ENCODE measurements at regions not wholly inside any gene's neighbourhood (a gene's known extent, or its start where the extent isn't known, plus 50 kb on each side); places are given as distances from the start of the nearest gene placed in this dataset.

DNA sequence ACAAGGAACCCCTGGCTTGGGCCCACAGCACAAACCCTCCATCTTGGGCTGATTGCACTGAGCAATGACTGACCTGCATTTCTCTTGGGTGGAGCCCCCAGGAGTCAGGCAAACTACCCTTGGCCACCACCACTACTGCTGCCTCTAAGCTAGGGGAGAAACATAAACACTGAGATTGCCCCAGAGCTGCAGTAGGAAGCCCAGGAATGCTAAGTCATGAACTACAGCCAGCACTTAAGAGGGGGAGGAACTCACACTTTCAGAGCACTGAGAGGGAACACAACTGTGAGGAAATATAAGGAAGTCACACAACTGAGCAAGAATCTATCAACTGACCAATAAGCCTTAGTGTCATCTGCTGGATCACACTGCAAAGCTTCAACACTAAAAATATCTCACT lies 111.6 kb upstream of the PPP3CA start:
- TF ChIP-seq POLR2AphosphoS5 (IDR thresholded peaks at IDR 0.05; ENCODE audit: insufficient read depth in 1 of 2, low read depth in 1 of 2) (no peak), POLR2A (IDR thresholded peaks at IDR 0.05) (no peak)
- TF ChIP-seq, protein P1, sequence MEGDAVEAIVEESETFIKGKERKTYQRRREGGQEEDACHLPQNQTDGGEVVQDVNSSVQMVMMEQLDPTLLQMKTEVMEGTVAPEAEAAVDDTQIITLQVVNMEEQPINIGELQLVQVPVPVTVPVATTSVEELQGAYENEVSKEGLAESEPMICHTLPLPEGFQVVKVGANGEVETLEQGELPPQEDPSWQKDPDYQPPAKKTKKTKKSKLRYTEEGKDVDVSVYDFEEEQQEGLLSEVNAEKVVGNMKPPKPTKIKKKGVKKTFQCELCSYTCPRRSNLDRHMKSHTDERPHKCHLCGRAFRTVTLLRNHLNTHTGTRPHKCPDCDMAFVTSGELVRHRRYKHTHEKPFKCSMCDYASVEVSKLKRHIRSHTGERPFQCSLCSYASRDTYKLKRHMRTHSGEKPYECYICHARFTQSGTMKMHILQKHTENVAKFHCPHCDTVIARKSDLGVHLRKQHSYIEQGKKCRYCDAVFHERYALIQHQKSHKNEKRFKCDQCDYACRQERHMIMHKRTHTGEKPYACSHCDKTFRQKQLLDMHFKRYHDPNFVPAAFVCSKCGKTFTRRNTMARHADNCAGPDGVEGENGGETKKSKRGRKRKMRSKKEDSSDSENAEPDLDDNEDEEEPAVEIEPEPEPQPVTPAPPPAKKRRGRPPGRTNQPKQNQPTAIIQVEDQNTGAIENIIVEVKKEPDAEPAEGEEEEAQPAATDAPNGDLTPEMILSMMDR (IDR thresholded peaks at IDR 0.05), result no peak
- H3K36me3 ChIP-seq, result no peaks in the 10 kb centered on the region
- H3K9me3 ChIP-seq, result no peaks in the 10 kb centered on the region
- H3K27me3 ChIP-seq, result no peaks in the 10 kb centered on the region
- no peaks in the 10 kb centered on the region for H3K4me1 ChIP-seq
- intact Hi-C loops (cut with DNase I), result no loop called here
- no peak overlapping the region for H3K4me3 ChIP-seq
- no peak overlapping the region for H3K27ac ChIP-seq
- DNase-seq (ENCODE audit: extremely low spot score in 2 of 2), result no peak

DNA sequence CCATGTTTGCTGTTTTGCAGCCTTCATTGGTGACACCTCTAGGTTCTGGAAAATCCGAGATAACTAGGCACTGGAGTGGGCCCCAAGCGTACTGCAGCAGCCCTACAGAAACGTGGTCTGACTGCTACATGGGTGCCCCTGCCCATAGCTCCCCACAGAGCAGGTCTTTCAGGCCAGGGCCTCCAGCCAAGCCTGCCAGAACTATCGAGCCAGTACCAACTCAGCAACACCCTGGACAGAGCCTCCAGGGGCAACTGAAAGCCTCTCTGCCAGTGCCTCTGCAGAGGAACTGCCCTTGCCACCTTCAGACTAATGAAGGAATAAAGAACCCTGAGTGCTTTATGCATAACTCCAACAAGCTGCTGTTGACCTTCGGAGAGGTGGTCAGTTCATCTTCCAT lies 111.1 kb upstream of the PPP3CA start:
- H3K36me3 ChIP-seq, result no peaks in the 10 kb centered on the region
- H3K9me3 ChIP-seq, result no peaks in the 10 kb centered on the region
- intact Hi-C loops (cut with DNase I), result no loop called here
- H3K4me1 ChIP-seq, result no peaks in the 10 kb centered on the region
- no peaks in the 10 kb centered on the region for H3K27me3 ChIP-seq
- no peak overlapping the region for H3K27ac ChIP-seq
- no peak for DNase-seq (ENCODE audit: extremely low spot score in 2 of 2)
- TF ChIP-seq, protein P1 (IDR thresholded peaks at IDR 0.05), result no peak
- TF ChIP-seq POLR2AphosphoS5 (IDR thresholded peaks at IDR 0.05; ENCODE audit: insufficient read depth in 1 of 2, low read depth in 1 of 2), result no peak
- no peak for TF ChIP-seq POLR2A (IDR thresholded peaks at IDR 0.05)
- H3K4me3 ChIP-seq, result no peak overlapping the region

DNA sequence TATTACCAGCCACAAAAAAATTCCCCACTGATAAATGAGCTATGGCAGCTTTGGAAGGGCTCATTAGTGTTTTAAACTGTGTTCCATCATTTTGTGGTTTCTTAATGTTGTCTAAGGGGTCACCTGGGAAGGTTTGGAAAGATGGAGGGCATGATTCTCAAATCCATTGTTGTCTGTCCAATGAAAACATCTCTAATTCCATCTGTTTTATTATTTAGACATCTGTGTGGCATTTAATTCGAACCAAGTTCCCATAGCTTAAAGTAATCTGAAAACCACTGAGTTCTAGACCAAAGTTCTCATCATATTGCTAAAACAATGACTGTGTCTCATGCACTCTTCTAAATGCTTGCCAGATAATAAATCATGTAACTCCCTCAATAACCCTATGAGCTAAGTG lies 103.8 kb upstream of the PPP3CA start:
- Histone ChIP-seq H3K27ac (no peak overlapping the region), H3K27me3 (no peaks in the 10 kb centered on the region), H3K4me3 (no peak overlapping the region), H3K36me3 (no peaks in the 10 kb centered on the region), H3K4me1 (no peaks in the 10 kb centered on the region), H3K9me3 (no peaks in the 10 kb centered on the region)
- intact Hi-C loops (cut with DNase I), result no loop called here
- TF ChIP-seq, protein P1 (IDR thresholded peaks at IDR 0.05), result no peak
- TF ChIP-seq POLR2AphosphoS5 (IDR thresholded peaks at IDR 0.05; ENCODE audit: insufficient read depth in 1 of 2, low read depth in 1 of 2), result no peak
- no peak for TF ChIP-seq POLR2A (IDR thresholded peaks at IDR 0.05)
- DNase-seq (ENCODE audit: extremely low spot score in 2 of 2), result no peak

DNA sequence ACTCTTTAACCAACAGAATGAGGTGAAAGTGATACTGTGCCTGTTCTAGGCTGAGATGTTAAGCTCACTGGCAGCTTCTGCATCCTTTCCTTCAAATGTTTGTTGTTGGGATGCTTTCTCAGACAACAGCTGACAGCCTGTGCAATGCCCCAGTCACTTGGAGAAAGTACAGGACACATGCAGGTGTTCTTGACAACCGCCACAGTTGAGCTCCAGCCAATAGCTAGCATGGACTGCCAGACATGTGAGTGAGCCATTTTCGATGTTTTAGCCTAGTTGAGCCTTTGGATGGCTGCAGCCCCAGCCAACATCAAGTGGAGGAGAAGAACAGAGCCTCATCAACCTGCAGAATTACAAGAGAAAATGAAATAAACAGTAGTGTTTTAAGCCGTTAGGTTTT lies 94.1 kb upstream of the PPP3CA start:
- H3K27ac ChIP-seq, result no peak overlapping the region

DNA sequence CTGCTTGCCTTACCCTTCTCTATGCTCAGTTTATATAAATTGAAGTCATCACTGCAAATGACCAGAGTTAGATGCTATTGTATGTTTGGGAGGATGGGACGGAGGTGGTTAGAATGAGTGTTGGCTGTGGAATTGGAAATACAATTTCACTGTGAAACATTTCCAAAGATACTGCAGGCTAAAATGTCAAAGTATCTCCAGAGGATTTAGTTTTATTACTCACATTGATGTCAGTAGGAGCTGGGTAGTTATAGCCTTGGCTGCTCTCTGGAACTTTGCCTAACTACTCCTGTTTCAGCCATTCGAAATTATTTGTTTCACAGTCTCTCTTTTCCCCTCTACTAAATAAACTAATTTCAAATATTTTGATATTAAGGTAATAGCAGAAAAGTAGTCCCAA lies 92.6 kb upstream of the PPP3CA start:
- DNase-seq (ENCODE audit: extremely low spot score in 2 of 2), result no peak
- TF ChIP-seq POLR2AphosphoS5 (IDR thresholded peaks at IDR 0.05; ENCODE audit: insufficient read depth in 1 of 2, low read depth in 1 of 2) (no peak), POLR2A (IDR thresholded peaks at IDR 0.05) (no peak)
- TF ChIP-seq, protein P1 (IDR thresholded peaks at IDR 0.05), result no peak
- Histone ChIP-seq H3K9me3 (no peaks in the 10 kb centered on the region), H3K27ac (no peak overlapping the region), H3K27me3 (no peaks in the 10 kb centered on the region), H3K36me3 (no peaks in the 10 kb centered on the region), H3K4me1 (no peaks in the 10 kb centered on the region), H3K4me3 (no peak overlapping the region)
- intact Hi-C loops (cut with DNase I), result no loop called here

More for the DNA sequence above, 94.1 kb upstream of the PPP3CA start:
- intact Hi-C loops (cut with DNase I), result no loop called here
- TF ChIP-seq, protein P1 (IDR thresholded peaks at IDR 0.05), result no peak
- no peak for TF ChIP-seq POLR2A (IDR thresholded peaks at IDR 0.05)
- no peak for TF ChIP-seq POLR2AphosphoS5 (IDR thresholded peaks at IDR 0.05; ENCODE audit: insufficient read depth in 1 of 2, low read depth in 1 of 2)
- H3K36me3 ChIP-seq, result no peaks in the 10 kb centered on the region
- H3K27me3 ChIP-seq, result no peaks in the 10 kb centered on the region
- no peaks in the 10 kb centered on the region for H3K9me3 ChIP-seq
- H3K4me3 ChIP-seq, result no peak overlapping the region
- no peak for DNase-seq (ENCODE audit: extremely low spot score in 2 of 2)
- H3K4me1 ChIP-seq, result no peaks in the 10 kb centered on the region

All from vagina (tissue), 2 donors.